ENCODE measurements at regions not wholly inside any gene's neighbourhood (a gene's known extent, or its start where the extent isn't known, plus 50 kb on each side); places are given as distances from the start of the nearest gene placed in this dataset.

- DNase-seq (ENCODE audit: low read depth in 2 of 2), result no peak
These were observed 468.8 kb downstream of the BCOR start for GRCh38 chrX:39629001-39629400.

- no peak for DNase-seq (ENCODE audit: low read depth in 2 of 2)
These were observed 467.4 kb downstream of the BCOR start for GRCh38 chrX:39630344-39630743.

GRCh38 chrX:39631276-39632229 is 466.2 kb downstream of the BCOR start:
- DNase-seq (ENCODE audit: low read depth in 2 of 2), result no peak

- DNase-seq (ENCODE audit: low read depth in 2 of 2), result no peak
These were observed 464.5 kb downstream of the BCOR start for GRCh38 chrX:39633293-39633692.

- no peak for DNase-seq (ENCODE audit: low read depth in 2 of 2)
These were observed 461.3 kb downstream of the BCOR start for GRCh38 chrX:39636481-39636880.

GRCh38 chrX:39638526-39638925 is 459.2 kb downstream of the BCOR start:
- no peak for DNase-seq (ENCODE audit: low read depth in 2 of 2)

GRCh38 chrX:39639871-39640270 is 457.9 kb downstream of the BCOR start:
- DNase-seq (ENCODE audit: low read depth in 2 of 2), result no peak

GRCh38 chrX:39640866-39641265 is 456.9 kb downstream of the BCOR start:
- DNase-seq (ENCODE audit: low read depth in 2 of 2), result no peak

- no peak for DNase-seq (ENCODE audit: low read depth in 2 of 2)
These were observed 455.7 kb downstream of the BCOR start for GRCh38 chrX:39642071-39642470.

GRCh38 chrX:39643550-39643949 is 454.2 kb downstream of the BCOR start:
- no peak for DNase-seq (ENCODE audit: low read depth in 2 of 2)

GRCh38 chrX:39645178-39645895 is 452.4 kb downstream of the BCOR start:
- DNase-seq (ENCODE audit: low read depth in 2 of 2), result peak in 1 of 2 donors; percentile 10

GRCh38 chrX:39648548-39649254 is 449.1 kb downstream of the BCOR start:
- DNase-seq (ENCODE audit: low read depth in 2 of 2), result no peak

- DNase-seq (ENCODE audit: low read depth in 2 of 2), result no peak
These were observed 446.9 kb downstream of the BCOR start for GRCh38 chrX:39650768-39651347.

- no peak for DNase-seq (ENCODE audit: low read depth in 2 of 2)
These were observed 445.4 kb downstream of the BCOR start for GRCh38 chrX:39652336-39652735.

- no peak for DNase-seq (ENCODE audit: low read depth in 2 of 2)
These were observed 444.1 kb downstream of the BCOR start for GRCh38 chrX:39653691-39654090.

- DNase-seq (ENCODE audit: low read depth in 2 of 2), result no peak
These were observed 443.4 kb downstream of the BCOR start for GRCh38 chrX:39654183-39654925.

- DNase-seq (ENCODE audit: low read depth in 2 of 2), result no peak
These were observed 442.8 kb downstream of the BCOR start for GRCh38 chrX:39654952-39655351.

GRCh38 chrX:39661116-39661907 is 436.4 kb downstream of the BCOR start:
- no peak for DNase-seq (ENCODE audit: low read depth in 2 of 2)

- DNase-seq (ENCODE audit: low read depth in 2 of 2), result no peak
These were observed 431.8 kb downstream of the BCOR start for GRCh38 chrX:39665830-39666518.

- DNase-seq (ENCODE audit: low read depth in 2 of 2), result no peak
These were observed 430.6 kb downstream of the BCOR start for GRCh38 chrX:39667191-39667590.
